ENCODE measurements at regions not wholly inside any gene's neighbourhood (a gene's known extent, or its start where the extent isn't known, plus 50 kb on each side); places are given as distances from the start of the nearest gene placed in this dataset.

DNA sequence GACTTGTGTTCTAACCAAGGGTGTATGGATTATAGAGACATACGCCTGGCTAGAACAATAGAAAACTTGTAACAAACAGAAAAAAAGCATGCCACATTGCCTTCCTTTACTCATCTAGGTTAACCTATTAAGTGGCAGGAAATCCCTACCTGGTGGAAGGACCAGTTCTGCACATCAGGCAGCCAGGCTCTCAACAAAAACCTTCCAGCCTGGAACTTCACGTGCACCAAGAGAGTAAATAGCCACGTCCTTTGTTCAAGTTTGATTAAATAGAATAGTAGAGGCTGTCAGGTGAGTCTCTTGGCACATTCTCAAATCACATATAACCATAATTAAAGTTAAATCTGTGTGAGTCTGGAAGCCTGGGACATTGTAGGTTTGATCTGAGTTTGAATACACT, 85.0 kb upstream of the DPH6 start:
- Mint-ChIP-seq H3K27me3 (ENCODE audit: low read depth) (no peaks in the 10 kb centered on the region), H3K4me1 (peaks cover 18 to 23% of the 10 kb centered on the region in 2 experiments), H3K4me3 (no peak overlapping the region), H3K36me3 (ENCODE audit: insufficient read depth in 1 of 3, low read depth in 3 of 3) (no peaks in the 10 kb centered on the region), H3K9me3 (no peaks in the 10 kb centered on the region), H3K27ac (no peak overlapping the region)
- H2BK12ac ChIP-seq (ENCODE audit: insufficient read length, low read depth, low read length): no peak overlapping the region
- no peak overlapping the region for H4K8ac ChIP-seq (replicated peaks; ENCODE audit: insufficient read length, low read depth, low read length)
- no peak overlapping the region for H4K91ac ChIP-seq (ENCODE audit: insufficient read length, low read depth, low read length)
- H2BK120ac ChIP-seq (ENCODE audit: low read depth, low read length, poor library complexity, severe bottlenecking): no peak overlapping the region
- no peak overlapping the region for H2BK20ac ChIP-seq (ENCODE audit: low read depth, low read length, poor library complexity, severe bottlenecking)
- H3K4ac ChIP-seq (ENCODE audit: low read depth, low read length): no peak overlapping the region
- H3K14ac ChIP-seq (ENCODE audit: insufficient read depth, low read length): no peak overlapping the region
- TF ChIP-seq, protein P1, sequence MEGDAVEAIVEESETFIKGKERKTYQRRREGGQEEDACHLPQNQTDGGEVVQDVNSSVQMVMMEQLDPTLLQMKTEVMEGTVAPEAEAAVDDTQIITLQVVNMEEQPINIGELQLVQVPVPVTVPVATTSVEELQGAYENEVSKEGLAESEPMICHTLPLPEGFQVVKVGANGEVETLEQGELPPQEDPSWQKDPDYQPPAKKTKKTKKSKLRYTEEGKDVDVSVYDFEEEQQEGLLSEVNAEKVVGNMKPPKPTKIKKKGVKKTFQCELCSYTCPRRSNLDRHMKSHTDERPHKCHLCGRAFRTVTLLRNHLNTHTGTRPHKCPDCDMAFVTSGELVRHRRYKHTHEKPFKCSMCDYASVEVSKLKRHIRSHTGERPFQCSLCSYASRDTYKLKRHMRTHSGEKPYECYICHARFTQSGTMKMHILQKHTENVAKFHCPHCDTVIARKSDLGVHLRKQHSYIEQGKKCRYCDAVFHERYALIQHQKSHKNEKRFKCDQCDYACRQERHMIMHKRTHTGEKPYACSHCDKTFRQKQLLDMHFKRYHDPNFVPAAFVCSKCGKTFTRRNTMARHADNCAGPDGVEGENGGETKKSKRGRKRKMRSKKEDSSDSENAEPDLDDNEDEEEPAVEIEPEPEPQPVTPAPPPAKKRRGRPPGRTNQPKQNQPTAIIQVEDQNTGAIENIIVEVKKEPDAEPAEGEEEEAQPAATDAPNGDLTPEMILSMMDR (conservative IDR thresholded peaks at IDR 0.05): no peak
- no peak overlapping the region for H3K23ac ChIP-seq (ENCODE audit: insufficient read length, low read depth, low read length)
- no peak overlapping the region for H2AK5ac ChIP-seq (ENCODE audit: insufficient read length, low read length)
- no peaks in the 10 kb centered on the region for H3K79me2 ChIP-seq (ENCODE audit: insufficient read depth, low read length)
- H3K56ac ChIP-seq (ENCODE audit: insufficient read length, low read depth, low read length): no peak overlapping the region
- no peak overlapping the region for H2BK5ac ChIP-seq (ENCODE audit: insufficient read length, low read length)
- no peak overlapping the region for H3K27ac ChIP-seq (ENCODE audit: insufficient read length, low read depth, low read length)
- H3K27me3 ChIP-seq (ENCODE audit: insufficient read depth, low read length): no peaks in the 10 kb centered on the region
- no peak overlapping the region for H2AFZ ChIP-seq (ENCODE audit: low read length)
- 0 out of 2 replicates have a peak, but pooled peaks cover 2% of the 10 kb centered on the region for H3K4me1 ChIP-seq (ENCODE audit: insufficient read depth, low read length)
- H4K20me1 ChIP-seq (ENCODE audit: control insufficient read depth, insufficient read depth, insufficient read length): no peaks in the 10 kb centered on the region
- H4K5ac ChIP-seq (ENCODE audit: insufficient read length, low read depth, low read length): no peak overlapping the region
- no peaks in the 10 kb centered on the region for H3K23me2 ChIP-seq (ENCODE audit: insufficient read length, low read depth, low read length, poor library complexity, severe bottlenecking)
- no peak overlapping the region for H3K9ac ChIP-seq (ENCODE audit: extremely low read depth, insufficient read length, low read length)
- no peak overlapping the region for H2BK15ac ChIP-seq (ENCODE audit: low read depth, low read length)
- no peak overlapping the region for H3K4me2 ChIP-seq (ENCODE audit: insufficient read depth, insufficient read length, low read length)
- no peaks in the 10 kb centered on the region for H3K79me1 ChIP-seq (ENCODE audit: insufficient read depth, low read depth, low read length, poor library complexity, severe bottlenecking)
- H3K18ac ChIP-seq (ENCODE audit: insufficient read length, low read depth, low read length): no peak overlapping the region
- no peak overlapping the region for H3T11ph ChIP-seq (ENCODE audit: low read length)
- H3K9me3 ChIP-seq (ENCODE audit: control insufficient read depth, low read depth, low read length): no peaks in the 10 kb centered on the region
- no CpG with 5 or more reads among the region's 3 CpGs for WGBS (ENCODE audit: extremely low coverage, insufficient read length, low lambda C conversion rate)
- DNase-seq: no peak

Measured in H9 (cell line).